Peyer's patch (tissue), 4 donors: ENCODE measurements at regions not wholly inside any gene's neighbourhood (a gene's known extent, or its start where the extent isn't known, plus 50 kb on each side); places are given as distances from the start of the nearest gene placed in this dataset.
"Not testable (repeated sequence)": the region's sequence is repeated elsewhere in the genome, so short reads cannot be mapped to it uniquely, and the experiment has no call there.

Experiments used
- DNase-seq, 3 donors: peaks; one replicate each; pipeline ENCODE4 v3.0.0-alpha.2; 2017 to 2019
- H3K27ac ChIP-seq, 4 donors: fragments of 200-600 bp; sonication (generic); one replicate each; pipeline ENCODE4 v1.5.1; 2016 to 2019
- H3K27me3 ChIP-seq, 2 donors: fragments of 200-600 bp; sonication (generic); one replicate each; pipeline ENCODE4 v1.5.1; 2019
- H3K36me3 ChIP-seq, 3 donors: fragments of 200-600 bp; sonication (generic); one replicate each; pipeline ENCODE4 v1.5.1; 2016 to 2019
- H3K4me1 ChIP-seq, 4 donors: fragments of 200-600 bp; sonication (generic); one replicate each; pipeline ENCODE4 v1.5.1; 2016 to 2019
- H3K4me3 ChIP-seq, 4 donors: fragments of 200-600 bp; sonication (generic); 1 replicate in 3 of 4; 2 replicates in 1 of 4; pipeline ENCODE4 v1.5.1; 2016 to 2019; ENCODE audit warnings: mild to moderate bottlenecking in 1 of 4
- H3K9me3 ChIP-seq, 4 donors: fragments of 200-600 bp; sonication (generic); one replicate each; pipeline ENCODE4 v1.5.1; 2016 to 2019; ENCODE audit warnings: mild to moderate bottlenecking in 1 of 4
- CTCF ChIP-seq, 6 experiments: fragments of 450-650 bp in 4 of 6; fragments of 200-600 bp in 2 of 6; sonication (generic) in 1 of 6; IDR thresholded peaks; one replicate each; pipeline ENCODE4 v1.5.1; 2017 to 2019; ENCODE audit warnings: antibody characterized with exemption in 6 of 6, mild to moderate bottlenecking in 3 of 6, moderate library complexity in 1 of 6
- POLR2A ChIP-seq, 2 donors: fragments of 450-650 bp; IDR thresholded peaks; one replicate each; pipeline ENCODE4 v1.5.1; 2017; ENCODE audit warnings: antibody characterized with exemption in 2 of 2, mild to moderate bottlenecking in 2 of 2, moderate library complexity in 2 of 2

- TF ChIP-seq POLR2A (IDR thresholded peaks at IDR 0.05) = no peak
- no peak for TF ChIP-seq CTCF (IDR thresholded peaks at IDR 0.05)
- Histone ChIP-seq H3K27ac (no peak overlapping the region), H3K27me3 (no peaks in the 10 kb centered on the region), H3K4me3 (no peak overlapping the region), H3K4me1 (no peaks in the 10 kb centered on the region), H3K36me3 (no peaks in the 10 kb centered on the region), H3K9me3 (no peaks in the 10 kb centered on the region)
- no peak for DNase-seq
Observed at GRCh38 chr15:59814409-59814808, 125.3 kb upstream of the BNIP2 start.

GRCh38 chr15:59812889-59813288 is 123.8 kb upstream of the BNIP2 start:
- Histone ChIP-seq H3K9me3 (no peaks in the 10 kb centered on the region), H3K4me3 (no peak overlapping the region), H3K4me1 (no peaks in the 10 kb centered on the region), H3K27ac (no peak overlapping the region), H3K27me3 (no peaks in the 10 kb centered on the region), H3K36me3 (no peaks in the 10 kb centered on the region)
- no peak for DNase-seq
- no peak for TF ChIP-seq CTCF (IDR thresholded peaks at IDR 0.05)
- TF ChIP-seq POLR2A (IDR thresholded peaks at IDR 0.05) = no peak

- Histone ChIP-seq H3K4me1 (no peaks in the 10 kb centered on the region), H3K27me3 (no peaks in the 10 kb centered on the region), H3K36me3 (no peaks in the 10 kb centered on the region), H3K9me3 (no peaks in the 10 kb centered on the region), H3K27ac (no peak overlapping the region), H3K4me3 (no peak overlapping the region)
- DNase-seq = no peak
- TF ChIP-seq POLR2A (IDR thresholded peaks at IDR 0.05) (no peak), CTCF (IDR thresholded peaks at IDR 0.05) (no peak)
Observed at GRCh38 chr15:59812250-59812870, 123.2 kb upstream of the BNIP2 start.

DNA sequence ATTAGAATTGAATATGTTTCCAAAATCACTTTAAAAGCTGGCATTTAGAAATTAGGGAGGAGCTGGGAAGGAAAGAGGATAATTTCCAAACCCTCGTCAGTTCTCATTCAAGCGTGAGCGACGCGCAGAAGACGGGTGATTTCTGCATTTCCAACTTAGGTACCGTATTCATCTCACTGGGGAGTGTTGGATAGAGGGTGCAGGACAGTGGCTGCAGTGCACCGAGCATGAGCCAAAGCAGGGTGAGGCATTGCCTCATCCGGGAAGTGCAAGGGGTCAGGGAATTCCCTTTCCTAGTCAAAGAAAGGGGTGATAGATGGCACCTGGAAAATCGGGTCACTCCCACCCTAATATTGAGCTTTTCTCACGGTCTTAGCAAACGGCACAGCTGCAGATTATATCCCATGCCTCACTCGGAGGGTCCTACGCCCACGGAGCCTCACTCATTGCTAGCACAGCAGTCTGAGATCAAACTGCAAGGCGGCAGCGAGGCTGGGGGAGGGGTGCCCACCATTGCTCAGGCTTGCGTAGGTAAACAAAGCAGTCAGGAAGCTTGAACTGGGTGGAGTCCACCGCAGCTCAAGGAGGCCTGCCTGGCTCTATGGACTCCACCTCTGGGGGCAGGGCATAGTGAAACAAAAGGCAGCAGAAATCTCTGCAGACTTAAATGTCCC is 114.3 kb upstream of the BNIP2 start:
- H3K36me3 ChIP-seq, H3K4me1 ChIP-seq, H3K9me3 ChIP-seq, H3K27ac ChIP-seq, H3K4me3 ChIP-seq, H3K27me3 ChIP-seq: not testable (repeated sequence)
- DNase-seq = peak in 2 of 3 donors; percentile 37 to 54

GRCh38 chr15:59801649-59802048 is 112.5 kb upstream of the BNIP2 start:
- no peaks in the 10 kb centered on the region for H3K36me3 ChIP-seq
- no peaks in the 10 kb centered on the region for H3K27me3 ChIP-seq
- H3K9me3 ChIP-seq = no peaks in the 10 kb centered on the region
- DNase-seq = no peak
- TF ChIP-seq CTCF (IDR thresholded peaks at IDR 0.05) = no peak
- TF ChIP-seq POLR2A (IDR thresholded peaks at IDR 0.05) = no peak
- no peak overlapping the region for H3K27ac ChIP-seq
- no peak overlapping the region for H3K4me3 ChIP-seq
- H3K4me1 ChIP-seq = no peaks in the 10 kb centered on the region

DNA sequence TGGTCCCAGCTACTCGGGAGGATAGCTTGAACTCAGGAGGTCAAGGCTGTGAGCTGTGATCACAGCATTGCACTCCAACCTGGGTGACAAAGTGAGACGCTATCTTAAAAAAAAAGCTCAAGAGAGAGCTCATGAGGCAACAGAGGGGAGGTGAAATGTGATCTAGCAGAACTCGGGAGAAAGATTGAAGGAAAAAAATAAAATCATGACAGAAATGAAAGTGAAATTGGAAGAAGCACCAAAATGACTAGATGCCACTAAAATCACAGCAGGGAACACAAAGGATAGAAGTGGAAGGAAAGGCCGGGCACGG is 109.4 kb upstream of the BNIP2 start:
- H3K4me3 ChIP-seq = no peak overlapping the region
- no peaks in the 10 kb centered on the region for H3K27me3 ChIP-seq
- TF ChIP-seq CTCF (IDR thresholded peaks at IDR 0.05) = no peak
- no peak for TF ChIP-seq POLR2A (IDR thresholded peaks at IDR 0.05)
- DNase-seq = no peak
- no peaks in the 10 kb centered on the region for H3K9me3 ChIP-seq
- no peaks in the 10 kb centered on the region for H3K36me3 ChIP-seq
- H3K27ac ChIP-seq = no peak overlapping the region
- no peaks in the 10 kb centered on the region for H3K4me1 ChIP-seq
